ENCODE measurements at regions not wholly inside any gene's neighbourhood (a gene's known extent, or its start where the extent isn't known, plus 50 kb on each side); places are given as distances from the start of the nearest gene placed in this dataset.

GRCh38 chr1:60886090-60886489, 196.3 kb upstream of the NFIA start:
- no peaks in the 10 kb centered on the region for H3K36me3 ChIP-seq (ENCODE audit: control insufficient read depth in 4 of 4, insufficient read depth in 4 of 4, low read length in 3 of 4)
- no peaks in the 10 kb centered on the region for H3K27me3 ChIP-seq (replicated peaks in 2 of 5; ENCODE audit: control insufficient read depth in 4 of 5, insufficient read depth in 5 of 5, low read length in 4 of 5)
- DNase-seq = no peak
- ChIA-PET CTCF (no interaction called here), POLR2A (no interaction called here)
- H3K4me1 ChIP-seq (ENCODE audit: control extremely low read depth in 1 of 4, control insufficient read depth in 4 of 4, insufficient read depth in 4 of 4, low read length in 3 of 4) = peaks cover 0 to 6% (median 5%) of the 10 kb centered on the region in 4 experiments
- H3K27ac ChIP-seq (ENCODE audit: insufficient read depth in 1 of 2, low read depth in 1 of 2, low read length in 2 of 2, poor library complexity in 1 of 2, severe bottlenecking in 2 of 2) = no peak overlapping the region
- no CpG with 5 or more reads among the region's 1 CpG for WGBS (ENCODE audit: insufficient coverage)
- H3K4me3 ChIP-seq (ENCODE audit: control insufficient read depth in 1 of 7, extremely low read depth in 1 of 7, insufficient read depth in 4 of 7, low read depth in 2 of 7, low read length in 6 of 7) = no peak overlapping the region
- H3K9me3 ChIP-seq (ENCODE audit: control extremely low read depth in 1 of 5, control insufficient read depth in 4 of 5, insufficient read depth in 2 of 5, low read depth in 1 of 5, low read length in 4 of 5) = no peaks in the 10 kb centered on the region

DNA sequence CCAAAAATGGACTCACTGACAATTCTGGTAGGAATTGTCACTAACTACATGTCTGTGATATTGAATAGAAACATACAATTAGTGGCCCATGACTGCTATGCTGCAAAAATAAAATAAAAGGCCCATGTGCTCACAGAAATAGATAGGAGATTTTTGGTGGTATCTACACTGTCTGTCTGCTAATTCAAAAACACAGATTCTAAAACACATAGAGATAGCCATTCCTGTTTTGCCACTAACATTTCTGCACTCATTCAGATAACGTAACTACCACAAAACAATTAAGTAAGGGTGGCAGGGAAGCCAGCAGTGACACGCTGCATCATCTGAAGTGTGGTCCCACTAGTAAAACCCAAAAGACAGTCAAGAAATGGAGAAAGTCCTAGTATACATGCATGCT, 202.2 kb upstream of the NFIA start:
- CTCF ChIA-PET = no interaction called here
- Histone ChIP-seq H3K4me1 (ENCODE audit: control extremely low read depth in 1 of 4, control insufficient read depth in 4 of 4, insufficient read depth in 4 of 4, low read length in 3 of 4) (no peaks in the 10 kb centered on the region), H3K4me3 (ENCODE audit: control insufficient read depth in 1 of 7, extremely low read depth in 1 of 7, insufficient read depth in 4 of 7, low read depth in 2 of 7, low read length in 6 of 7) (no peak overlapping the region), H3K36me3 (ENCODE audit: control insufficient read depth in 4 of 4, insufficient read depth in 4 of 4, low read length in 3 of 4) (no peaks in the 10 kb centered on the region), H3K27me3 (replicated peaks in 2 of 5; ENCODE audit: control insufficient read depth in 4 of 5, insufficient read depth in 5 of 5, low read length in 4 of 5) (no peaks in the 10 kb centered on the region), H3K27ac (ENCODE audit: insufficient read depth in 1 of 2, low read depth in 1 of 2, low read length in 2 of 2, poor library complexity in 1 of 2, severe bottlenecking in 2 of 2) (no peak overlapping the region), H3K9me3 (ENCODE audit: control extremely low read depth in 1 of 5, control insufficient read depth in 4 of 5, insufficient read depth in 2 of 5, low read depth in 1 of 5, low read length in 4 of 5) (no peaks in the 10 kb centered on the region)
- DNase-seq = no peak
- WGBS (ENCODE audit: insufficient coverage) = no CpG with 5 or more reads among the region's 2 CpGs
- POLR2A ChIA-PET = interaction anchor here (0.7 kb wide), 1 partner anchor 209 kb away, joined by 3 read pairs; no protein-coding TSS in a partner anchor

GRCh38 chr1:60878323-60878722, 204.0 kb upstream of the NFIA start:
- H3K9me3 ChIP-seq (ENCODE audit: control extremely low read depth in 1 of 5, control insufficient read depth in 4 of 5, insufficient read depth in 2 of 5, low read depth in 1 of 5, low read length in 4 of 5) = no peaks in the 10 kb centered on the region
- WGBS (ENCODE audit: insufficient coverage) = no CpG with 5 or more reads among the region's 1 CpG
- H3K27ac ChIP-seq (ENCODE audit: insufficient read depth in 1 of 2, low read depth in 1 of 2, low read length in 2 of 2, poor library complexity in 1 of 2, severe bottlenecking in 2 of 2) = no peak overlapping the region
- ChIA-PET CTCF (no interaction called here), POLR2A (no interaction called here)
- no peak overlapping the region for H3K4me3 ChIP-seq (ENCODE audit: control insufficient read depth in 1 of 7, extremely low read depth in 1 of 7, insufficient read depth in 4 of 7, low read depth in 2 of 7, low read length in 6 of 7)
- H3K4me1 ChIP-seq (ENCODE audit: control extremely low read depth in 1 of 4, control insufficient read depth in 4 of 4, insufficient read depth in 4 of 4, low read length in 3 of 4) = no peaks in the 10 kb centered on the region
- no peak for DNase-seq
- no peaks in the 10 kb centered on the region for H3K36me3 ChIP-seq (ENCODE audit: control insufficient read depth in 4 of 4, insufficient read depth in 4 of 4, low read length in 3 of 4)
- H3K27me3 ChIP-seq (replicated peaks in 2 of 5; ENCODE audit: control insufficient read depth in 4 of 5, insufficient read depth in 5 of 5, low read length in 4 of 5) = no peaks in the 10 kb centered on the region

GRCh38 chr1:60877376-60877775, 205.0 kb upstream of the NFIA start:
- Histone ChIP-seq H3K36me3 (ENCODE audit: control insufficient read depth in 4 of 4, insufficient read depth in 4 of 4, low read length in 3 of 4) (no peaks in the 10 kb centered on the region), H3K4me3 (ENCODE audit: control insufficient read depth in 1 of 7, extremely low read depth in 1 of 7, insufficient read depth in 4 of 7, low read depth in 2 of 7, low read length in 6 of 7) (no peak overlapping the region), H3K4me1 (ENCODE audit: control extremely low read depth in 1 of 4, control insufficient read depth in 4 of 4, insufficient read depth in 4 of 4, low read length in 3 of 4) (no peaks in the 10 kb centered on the region), H3K27me3 (replicated peaks in 2 of 5; ENCODE audit: control insufficient read depth in 4 of 5, insufficient read depth in 5 of 5, low read length in 4 of 5) (no peaks in the 10 kb centered on the region), H3K9me3 (ENCODE audit: control extremely low read depth in 1 of 5, control insufficient read depth in 4 of 5, insufficient read depth in 2 of 5, low read depth in 1 of 5, low read length in 4 of 5) (no peaks in the 10 kb centered on the region), H3K27ac (ENCODE audit: insufficient read depth in 1 of 2, low read depth in 1 of 2, low read length in 2 of 2, poor library complexity in 1 of 2, severe bottlenecking in 2 of 2) (no peak overlapping the region)
- ChIA-PET POLR2A (no interaction called here), CTCF (no interaction called here)
- WGBS (ENCODE audit: insufficient coverage) = 86% methylated on average over 1 of the region's 6 CpGs
- DNase-seq = no peak

- ChIA-PET CTCF (no interaction called here), POLR2A (no interaction called here)
- H3K9me3 ChIP-seq (ENCODE audit: control extremely low read depth in 1 of 5, control insufficient read depth in 4 of 5, insufficient read depth in 2 of 5, low read depth in 1 of 5, low read length in 4 of 5) = no peaks in the 10 kb centered on the region
- no peak overlapping the region for H3K4me3 ChIP-seq (ENCODE audit: control insufficient read depth in 1 of 7, extremely low read depth in 1 of 7, insufficient read depth in 4 of 7, low read depth in 2 of 7, low read length in 6 of 7)
- H3K36me3 ChIP-seq (ENCODE audit: control insufficient read depth in 4 of 4, insufficient read depth in 4 of 4, low read length in 3 of 4) = no peaks in the 10 kb centered on the region
- H3K27ac ChIP-seq (ENCODE audit: insufficient read depth in 1 of 2, low read depth in 1 of 2, low read length in 2 of 2, poor library complexity in 1 of 2, severe bottlenecking in 2 of 2) = no peak overlapping the region
- no peak for DNase-seq
- WGBS (ENCODE audit: insufficient coverage) = no CpG with 5 or more reads among the region's 1 CpG
- no peaks in the 10 kb centered on the region for H3K27me3 ChIP-seq (replicated peaks in 2 of 5; ENCODE audit: control insufficient read depth in 4 of 5, insufficient read depth in 5 of 5, low read length in 4 of 5)
- no peaks in the 10 kb centered on the region for H3K4me1 ChIP-seq (ENCODE audit: control extremely low read depth in 1 of 4, control insufficient read depth in 4 of 4, insufficient read depth in 4 of 4, low read length in 3 of 4)
Observed at GRCh38 chr1:60876952-60877351, 205.4 kb upstream of the NFIA start.

GRCh38 chr1:60875138-60875537, 207.2 kb upstream of the NFIA start:
- ChIA-PET CTCF (no interaction called here), POLR2A (no interaction called here)
- H3K27ac ChIP-seq (ENCODE audit: insufficient read depth in 1 of 2, low read depth in 1 of 2, low read length in 2 of 2, poor library complexity in 1 of 2, severe bottlenecking in 2 of 2) = no peak overlapping the region
- H3K4me1 ChIP-seq (ENCODE audit: control extremely low read depth in 1 of 4, control insufficient read depth in 4 of 4, insufficient read depth in 4 of 4, low read length in 3 of 4) = peaks cover 0 to 3% (median 0%) of the 10 kb centered on the region in 4 experiments
- no peaks in the 10 kb centered on the region for H3K27me3 ChIP-seq (replicated peaks in 2 of 5; ENCODE audit: control insufficient read depth in 4 of 5, insufficient read depth in 5 of 5, low read length in 4 of 5)
- H3K4me3 ChIP-seq (ENCODE audit: control insufficient read depth in 1 of 7, extremely low read depth in 1 of 7, insufficient read depth in 4 of 7, low read depth in 2 of 7, low read length in 6 of 7) = no peak overlapping the region
- H3K36me3 ChIP-seq (ENCODE audit: control insufficient read depth in 4 of 4, insufficient read depth in 4 of 4, low read length in 3 of 4) = no peaks in the 10 kb centered on the region
- no peaks in the 10 kb centered on the region for H3K9me3 ChIP-seq (ENCODE audit: control extremely low read depth in 1 of 5, control insufficient read depth in 4 of 5, insufficient read depth in 2 of 5, low read depth in 1 of 5, low read length in 4 of 5)
- DNase-seq = no peak
- 100% methylated on average over 1 of the region's 1 CpG for WGBS (ENCODE audit: insufficient coverage)

DNA sequence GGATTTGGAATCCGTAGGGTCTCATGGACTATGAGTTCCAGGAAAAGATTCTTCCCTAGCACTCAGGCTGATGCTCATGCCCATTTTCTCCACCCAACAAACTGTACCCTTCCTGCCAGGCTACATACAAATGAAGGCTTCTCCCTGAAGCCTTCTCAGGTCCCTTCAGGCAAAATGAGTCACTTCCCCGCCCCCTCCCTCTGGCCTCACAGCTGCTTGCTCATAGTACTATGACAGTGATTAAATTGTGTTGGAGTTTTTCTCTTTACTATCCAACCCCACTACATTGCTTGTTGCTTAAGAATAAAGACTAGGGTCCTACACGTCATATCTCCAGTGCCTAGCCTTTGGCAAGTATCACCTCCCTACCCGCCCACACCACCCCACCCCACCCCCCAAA, 207.6 kb upstream of the NFIA start:
- DNase-seq = no peak
- no peaks in the 10 kb centered on the region for H3K27me3 ChIP-seq (replicated peaks in 2 of 5; ENCODE audit: control insufficient read depth in 4 of 5, insufficient read depth in 5 of 5, low read length in 4 of 5)
- CTCF ChIA-PET = no interaction called here
- H3K4me3 ChIP-seq (ENCODE audit: control insufficient read depth in 1 of 7, extremely low read depth in 1 of 7, insufficient read depth in 4 of 7, low read depth in 2 of 7, low read length in 6 of 7) = no peak overlapping the region
- H3K4me1 ChIP-seq (ENCODE audit: control extremely low read depth in 1 of 4, control insufficient read depth in 4 of 4, insufficient read depth in 4 of 4, low read length in 3 of 4) = peaks cover 0 to 3% (median 0%) of the 10 kb centered on the region in 4 experiments
- no peak overlapping the region for H3K27ac ChIP-seq (ENCODE audit: insufficient read depth in 1 of 2, low read depth in 1 of 2, low read length in 2 of 2, poor library complexity in 1 of 2, severe bottlenecking in 2 of 2)
- WGBS (ENCODE audit: insufficient coverage) = 95% methylated on average over 2 of the region's 4 CpGs
- POLR2A ChIA-PET = no interaction called here
- H3K9me3 ChIP-seq (ENCODE audit: control extremely low read depth in 1 of 5, control insufficient read depth in 4 of 5, insufficient read depth in 2 of 5, low read depth in 1 of 5, low read length in 4 of 5) = no peaks in the 10 kb centered on the region
- H3K36me3 ChIP-seq (ENCODE audit: control insufficient read depth in 4 of 4, insufficient read depth in 4 of 4, low read length in 3 of 4) = no peaks in the 10 kb centered on the region
